IMR-90 (cell line): ENCODE measurements at regions not wholly inside any gene's neighbourhood (a gene's known extent, or its start where the extent isn't known, plus 50 kb on each side); places are given as distances from the start of the nearest gene placed in this dataset.

Experiments used
- BHLHE40 ChIP-seq: fragments of 150-350 bp; IDR thresholded peaks from 2 replicates; pipeline ENCODE4 v1.6.1; 2016; ENCODE audit warnings: mild to moderate bottlenecking, low read depth, low read length
- CEBPB ChIP-seq: IDR thresholded peaks from 2 replicates; pipeline ENCODE4 v1.6.1; 2012; ENCODE audit warnings: low read depth, low read length, improper control_type of control experiment
- CTCF ChIP-seq: conservative IDR thresholded peaks from 2 replicates; pipeline ENCODE4 v1.5.1; 2012; ENCODE audit warnings: mild to moderate bottlenecking, low read depth, low read length, improper control_type of control experiment
- ELK1 ChIP-seq: fragments of 150-350 bp; IDR thresholded peaks from 2 replicates; pipeline ENCODE4 v1.6.1; 2016; ENCODE audit warnings: low read depth, mild to moderate bottlenecking, low read length, moderate library complexity, borderline replicate concordance
- MAZ ChIP-seq: IDR thresholded peaks from 2 replicates; pipeline ENCODE4 v1.6.1; 2012; ENCODE audit warnings: low read depth, mild to moderate bottlenecking, low read length, improper control_type of control experiment, moderate library complexity, borderline replicate concordance
- POLR2A ChIP-seq: IDR thresholded peaks from 2 replicates; pipeline ENCODE4 v1.6.1; 2012; ENCODE audit warnings: mild to moderate bottlenecking, low read depth, low read length
- RAD21 ChIP-seq: IDR thresholded peaks from 2 replicates; pipeline ENCODE4 v1.6.1; 2012; ENCODE audit warnings: low read length, improper control_type of control experiment
- RFX5 ChIP-seq: IDR thresholded peaks from 2 replicates; pipeline ENCODE4 v1.8.0; 2012; ENCODE audit warnings: low read depth, mild to moderate bottlenecking, low read length, moderate library complexity
- SMC3 ChIP-seq: fragments of 150-350 bp; IDR thresholded peaks from 2 replicates; pipeline ENCODE4 v1.6.1; 2016; ENCODE audit warnings: low read depth, mild to moderate bottlenecking, antibody characterized with exemption, low read length, moderate library complexity
- USF2 ChIP-seq: fragments of 150-350 bp; IDR thresholded peaks from 2 replicates; pipeline ENCODE4 v1.6.1; 2017; ENCODE audit warnings: mild to moderate bottlenecking, antibody characterized with exemption, low read length, low read depth

GRCh38 chr2:128687565-128687964, 368.9 kb upstream of the HS6ST1 start:
- TF ChIP-seq USF2 (no peak), BHLHE40 (no peak), POLR2A (no peak), ELK1 (no peak), CTCF (no peak), RAD21 (no peak), CEBPB (no peak), MAZ (no peak), RFX5 (no peak), SMC3 (no peak)
